SIG-M5 treated with dmso at 0.1 percent for 504 hours (cell line): ENCODE measurements at regions not wholly inside any gene's neighbourhood (a gene's known extent, or its start where the extent isn't known, plus 50 kb on each side); places are given as distances from the start of the nearest gene placed in this dataset.
"Not testable (repeated sequence)": the region's sequence is repeated elsewhere in the genome, so short reads cannot be mapped to it uniquely, and the experiment has no call there.

Experiments used
- DNase-seq: peaks from one replicate; lab custom pipeline; 2025; ENCODE audit not compliant: unreplicated experiment; lab: John Stamatoyannopoulos, UW

GRCh38 chr9:24881361-24881760 lies 335.7 kb upstream of the IZUMO3 start:
- DNase-seq, result no peak

- no peak for DNase-seq
Measured at GRCh38 chr9:24879591-24879990, 333.9 kb upstream of the IZUMO3 start.

DNA sequence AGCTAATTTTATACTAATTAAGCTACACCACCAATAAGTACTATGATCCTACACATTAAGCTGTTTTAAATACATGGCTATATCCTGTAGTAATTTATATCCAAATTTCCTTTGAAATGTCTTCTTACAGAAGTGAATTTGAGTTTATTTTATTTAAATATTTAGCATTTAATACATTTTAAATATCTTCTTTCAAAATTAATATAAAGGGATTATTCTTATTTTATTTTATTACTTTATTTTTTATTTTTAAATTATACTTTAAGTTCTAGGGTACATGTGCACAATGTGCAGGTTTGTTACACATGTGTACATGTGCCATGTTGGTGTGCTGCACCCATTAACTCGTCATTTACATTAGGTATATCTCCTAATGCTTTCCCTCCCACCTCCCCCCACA lies 310.9 kb upstream of the IZUMO3 start:
- not testable (repeated sequence) for DNase-seq

GRCh38 chr9:24846248-24846912 lies 300.7 kb upstream of the IZUMO3 start:
- peak; percentile 0 for DNase-seq

GRCh38 chr9:24844217-24844616 lies 298.5 kb upstream of the IZUMO3 start:
- DNase-seq, result no peak

DNA sequence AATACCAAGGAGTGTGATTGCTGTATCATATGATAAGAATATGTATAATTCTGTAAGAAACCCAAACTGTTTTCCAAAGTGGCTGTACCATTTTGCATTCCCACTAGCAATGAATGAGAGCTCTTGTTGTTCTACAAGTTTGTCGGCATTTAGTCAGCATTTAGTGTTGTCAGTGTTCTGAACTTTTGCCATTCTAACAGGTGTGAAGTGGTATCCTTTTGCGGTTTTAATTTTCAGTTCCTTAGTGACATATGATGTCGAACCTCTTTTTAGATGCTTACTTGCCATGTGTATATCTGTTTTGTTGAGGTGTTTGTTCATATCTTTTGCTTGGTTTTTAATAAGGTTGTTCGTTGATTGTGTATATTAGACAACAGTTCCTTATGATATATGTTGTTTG lies 296.3 kb upstream of the IZUMO3 start:
- DNase-seq, result no peak

DNA sequence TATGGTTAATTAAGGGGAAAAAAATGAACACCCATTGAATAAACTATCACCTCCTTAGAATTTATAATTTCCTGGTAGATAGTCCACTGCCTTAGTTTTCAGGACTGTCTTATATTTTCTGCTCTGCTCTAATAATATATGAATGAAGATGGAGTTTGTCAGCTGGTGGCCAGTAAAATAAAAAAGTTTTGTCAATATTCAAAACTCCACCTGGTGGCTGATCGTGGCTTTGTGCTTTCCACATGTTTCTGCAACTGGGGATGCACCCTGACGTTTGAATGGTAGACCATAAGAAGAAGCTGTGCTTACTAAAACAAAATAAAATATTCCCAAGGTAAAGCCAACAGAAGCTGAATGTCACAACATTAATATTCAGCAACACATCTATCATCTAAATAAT lies 286.6 kb upstream of the IZUMO3 start:
- DNase-seq, result peak; percentile 0

DNA sequence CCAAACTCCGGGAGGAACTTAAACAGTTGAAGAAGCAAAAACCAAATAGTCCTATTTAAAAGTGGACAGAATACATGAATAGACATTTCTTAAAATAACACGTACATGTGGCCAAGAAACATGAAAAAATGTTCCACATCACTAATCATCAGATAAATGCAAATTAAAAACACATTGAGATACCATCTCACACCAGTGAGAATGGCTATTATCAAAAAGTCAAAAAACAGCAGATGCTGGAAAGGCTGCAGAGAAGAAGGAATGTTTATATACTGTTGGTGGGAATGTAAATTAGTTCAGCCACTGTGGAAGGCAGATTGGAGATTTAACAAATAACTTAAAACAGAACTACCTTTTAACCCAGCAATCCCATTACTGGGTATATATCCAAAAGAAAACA lies 283.0 kb upstream of the IZUMO3 start:
- DNase-seq, result no peak

- DNase-seq, result no peak
Measured at GRCh38 chr9:24824607-24825006, 278.9 kb upstream of the IZUMO3 start.

DNA sequence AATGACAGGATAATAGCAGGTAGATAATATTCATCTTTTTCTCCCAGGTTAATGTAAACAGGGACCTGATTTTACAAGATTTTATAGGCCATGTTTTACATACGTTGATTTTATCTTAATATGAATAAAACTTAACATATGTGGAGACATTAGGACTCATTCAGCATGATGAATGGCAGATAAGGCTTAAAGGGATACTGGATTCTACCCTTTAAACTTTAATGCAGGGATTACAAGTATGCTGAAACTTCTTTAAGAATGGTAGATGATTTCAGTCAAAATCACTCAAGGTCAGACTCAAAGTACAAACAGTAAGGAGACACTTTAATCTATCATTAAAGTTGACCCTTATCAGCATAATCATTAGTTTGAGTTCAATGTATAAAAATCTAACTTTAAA lies 274.5 kb upstream of the IZUMO3 start:
- no peak for DNase-seq

- DNase-seq, result peak; percentile 13
Measured at GRCh38 chr9:24817756-24818155, 272.1 kb upstream of the IZUMO3 start.

DNA sequence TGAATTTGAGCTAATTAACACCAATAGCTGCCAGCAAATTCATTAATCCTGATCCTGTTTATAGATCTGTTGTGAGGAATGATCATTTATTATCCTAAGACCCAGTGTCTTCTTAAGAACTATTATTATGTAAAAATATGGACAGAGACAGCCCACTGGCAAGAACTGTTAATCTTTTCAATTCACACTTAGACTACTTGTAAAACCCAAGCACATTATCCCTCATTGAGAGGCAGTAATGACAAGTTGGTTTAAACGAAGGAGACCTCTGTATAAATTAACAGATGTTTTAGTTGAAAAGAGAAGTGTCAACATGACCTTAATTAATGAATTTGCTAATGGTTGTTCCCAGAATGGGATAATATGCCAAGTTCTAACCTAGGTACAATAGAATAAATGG lies 270.3 kb upstream of the IZUMO3 start:
- no peak for DNase-seq

GRCh38 chr9:24801344-24801743 lies 255.6 kb upstream of the IZUMO3 start:
- DNase-seq, result no peak

GRCh38 chr9:24793787-24794186 lies 248.1 kb upstream of the IZUMO3 start:
- no peak for DNase-seq

DNA sequence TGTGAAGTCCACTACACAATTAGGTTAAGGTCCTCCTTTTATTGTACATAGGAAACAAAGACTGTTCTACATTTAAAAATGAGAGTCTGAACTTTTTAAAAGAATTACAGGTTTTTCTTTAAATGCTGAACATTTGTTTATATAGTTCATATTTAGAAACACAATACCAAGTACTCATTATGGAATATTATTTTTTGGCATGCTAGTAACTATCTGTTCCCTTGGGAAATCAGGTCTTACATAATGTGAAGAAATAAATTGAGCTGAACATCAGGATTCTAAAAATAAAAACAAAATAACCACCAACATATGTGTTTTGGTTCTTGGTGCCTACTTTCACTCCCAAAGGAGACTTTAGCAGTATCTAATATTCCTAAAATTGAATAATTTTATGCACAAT lies 230.5 kb upstream of the IZUMO3 start:
- DNase-seq, result no peak

- DNase-seq, result not testable (repeated sequence)
Measured at GRCh38 chr9:24774199-24774598, 228.5 kb upstream of the IZUMO3 start.

- no peak for DNase-seq
Measured at GRCh38 chr9:24766081-24766480, 220.4 kb upstream of the IZUMO3 start.

- DNase-seq, result no peak
Measured at GRCh38 chr9:24765025-24765756, 219.5 kb upstream of the IZUMO3 start.

DNA sequence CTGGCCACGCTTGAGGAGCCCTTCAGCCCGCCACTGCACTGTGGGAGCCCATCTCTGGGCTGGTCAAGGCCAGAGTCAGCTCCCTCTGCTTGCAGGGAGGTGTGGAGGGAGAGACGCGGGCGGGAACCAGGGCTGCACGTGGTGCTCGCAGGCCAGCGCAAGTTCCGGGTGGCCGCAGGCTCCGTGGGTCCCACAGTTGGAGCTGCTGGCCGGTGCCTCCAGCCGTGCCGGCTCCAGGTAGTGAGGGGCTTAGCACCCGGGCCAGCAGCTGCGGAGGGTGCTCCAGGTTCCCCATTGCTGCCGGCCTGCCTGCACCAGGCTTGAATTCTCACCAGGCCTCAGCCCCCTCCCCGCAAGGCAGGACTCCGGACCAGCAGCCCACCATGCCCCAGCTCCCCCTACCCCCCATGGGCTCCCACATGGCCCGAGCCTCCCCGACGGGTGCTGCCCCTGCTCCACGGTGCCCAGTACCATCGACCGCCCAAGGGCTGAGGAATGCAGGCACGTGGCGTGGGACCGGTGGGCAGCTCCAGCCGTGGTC lies 192.8 kb upstream of the IZUMO3 start:
- DNase-seq, result no peak

DNA sequence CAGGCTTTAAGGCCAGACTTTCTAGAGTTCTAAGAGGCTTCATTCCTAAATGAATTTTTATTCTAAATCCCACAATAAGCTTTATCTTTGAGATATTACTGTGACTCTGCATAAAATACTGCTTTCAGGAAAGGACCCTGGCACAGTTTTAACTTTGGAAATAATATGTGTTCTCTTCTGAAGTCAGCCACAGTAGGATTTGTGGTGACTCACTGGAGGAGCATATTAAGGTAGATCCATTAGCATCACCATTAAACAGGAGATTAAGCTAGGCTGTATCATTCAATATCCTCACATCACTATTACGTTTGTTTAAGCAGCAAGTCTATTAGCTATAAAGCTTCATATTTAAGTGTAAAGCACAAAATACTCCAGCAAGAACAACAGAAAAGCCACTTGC lies 186.1 kb upstream of the IZUMO3 start:
- DNase-seq, result no peak

DNA sequence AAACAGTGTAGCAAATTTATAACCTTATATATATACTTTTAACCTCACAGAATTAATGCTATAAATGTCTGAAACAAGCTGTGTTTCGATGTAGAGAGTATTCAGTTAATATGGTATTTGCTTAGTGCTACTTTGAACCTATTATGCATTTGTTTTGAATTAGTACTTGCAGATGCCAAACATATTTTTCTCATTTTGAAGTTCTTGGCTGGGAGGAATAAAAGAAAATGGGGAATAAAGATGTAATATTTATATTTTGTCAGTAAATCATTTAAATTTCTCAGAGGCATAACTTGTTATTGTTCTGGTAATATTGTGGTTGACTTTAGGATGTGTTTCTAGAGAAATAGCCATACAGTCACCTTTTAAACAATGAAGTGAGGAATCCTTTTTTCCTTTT lies 175.9 kb upstream of the IZUMO3 start:
- DNase-seq, result no peak

DNA sequence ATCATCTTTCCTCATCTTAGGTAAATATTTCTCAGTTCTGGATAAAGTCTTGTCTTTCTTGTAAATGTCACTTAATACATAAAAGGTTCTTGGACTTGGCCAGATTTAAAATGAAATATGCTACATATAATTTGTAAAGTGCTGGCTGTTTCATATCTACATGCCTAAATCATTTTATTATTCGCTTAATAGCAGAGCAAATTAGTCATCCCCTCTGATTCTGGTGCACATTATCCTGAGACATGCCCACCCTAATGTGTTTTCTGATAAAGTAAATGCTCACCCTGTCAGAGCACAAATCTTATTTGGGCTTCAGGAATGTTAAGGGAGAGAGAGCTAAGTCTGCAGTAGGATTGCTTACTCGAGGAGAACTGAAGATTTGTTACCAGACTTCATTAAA lies 166.5 kb upstream of the IZUMO3 start:
- no peak for DNase-seq

DNA sequence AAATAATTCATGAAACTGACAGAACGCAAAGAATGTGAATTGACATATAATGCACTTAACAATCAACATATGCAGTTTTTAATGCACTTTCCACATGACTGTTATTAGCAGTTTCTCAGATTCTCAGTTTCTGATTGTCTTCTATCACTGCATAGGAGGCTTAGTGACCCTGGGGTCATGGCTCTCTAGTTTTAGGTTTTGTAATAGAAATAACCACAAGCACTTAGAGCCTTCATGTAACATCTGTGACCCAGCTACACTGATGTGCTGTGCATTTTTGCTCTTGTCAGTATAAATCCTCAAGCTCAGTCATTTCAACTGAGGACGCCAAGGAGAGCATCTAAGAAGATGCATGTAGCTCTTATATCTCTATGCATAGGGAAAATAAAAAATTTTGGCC lies 163.1 kb upstream of the IZUMO3 start:
- no peak for DNase-seq
